ENCODE measurements at regions not wholly inside any gene's neighbourhood (a gene's known extent, or its start where the extent isn't known, plus 50 kb on each side); places are given as distances from the start of the nearest gene placed in this dataset.
"Not testable (repeated sequence)": the region's sequence is repeated elsewhere in the genome, so short reads cannot be mapped to it uniquely, and the experiment has no call there.

DNA sequence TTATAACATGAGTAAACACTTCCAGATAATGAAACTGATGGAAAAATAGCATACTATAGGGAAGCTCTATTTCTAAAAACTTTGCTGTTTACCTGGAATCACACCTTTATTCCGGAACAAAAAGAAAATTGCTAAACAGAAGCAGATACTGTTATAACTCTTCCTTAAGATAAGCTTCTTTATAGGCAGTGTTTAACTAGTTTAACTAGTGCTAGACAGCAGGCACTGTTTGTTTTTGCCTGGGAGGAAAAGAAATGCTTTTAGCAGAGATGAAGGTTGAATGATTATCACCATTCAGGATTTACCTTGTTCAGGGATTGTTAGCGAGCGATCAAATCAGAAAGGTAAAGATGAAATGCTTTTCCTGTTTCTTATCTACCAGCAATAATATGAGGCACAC is 54.7 kb upstream of the PDPR start:
- TF ChIP-seq CTCF (conservative IDR thresholded peaks at IDR 0.05; ENCODE audit: low read length); EZH2phosphoT487 (IDR thresholded peaks at IDR 0.05; ENCODE audit: borderline replicate concordance, low read depth, low read length): not testable (repeated sequence)
